Neural crest cell (in vitro differentiated cells): ENCODE measurements at regions not wholly inside any gene's neighbourhood (a gene's known extent, or its start where the extent isn't known, plus 50 kb on each side); places are given as distances from the start of the nearest gene placed in this dataset.

ENCODE experiments used
- DNase-seq: peaks from one replicate; pipeline ENCODE4 v3.0.0; 2021; ENCODE audit warnings: low read depth, mixed read lengths, low spot score
- H3K27ac Mint-ChIP-seq: one replicate; pipeline ENCODE4 v1.8.0; 2021; ENCODE audit warnings: mild to moderate bottlenecking, mixed read lengths; ENCODE audit not compliant: unreplicated experiment
- H3K27me3 Mint-ChIP-seq: 2 replicates; pipeline ENCODE4 v1.8.0; 2021; ENCODE audit warnings: low read depth, mild to moderate bottlenecking, mixed read lengths
- H3K36me3 Mint-ChIP-seq: 2 replicates; pipeline ENCODE4 v1.8.0; 2021; ENCODE audit warnings: low read depth, mild to moderate bottlenecking, mixed read lengths
- H3K4me1 Mint-ChIP-seq: 2 replicates; pipeline ENCODE4 v1.8.0; 2021; ENCODE audit warnings: mixed read lengths
- H3K4me3 Mint-ChIP-seq: one replicate; pipeline ENCODE4 v1.8.0; 2021; ENCODE audit warnings: mild to moderate bottlenecking, mixed read lengths
- H3K9me3 Mint-ChIP-seq: 2 replicates; pipeline ENCODE4 v1.8.0; 2021; ENCODE audit warnings: mixed read lengths
- TF ChIP-seq, protein P1 (sequence below): fragments of 200-600 bp; sonication (generic); conservative IDR thresholded peaks from 2 replicates; pipeline ENCODE4 v1.5.0; 2021; ENCODE audit warnings: antibody characterized with exemption, mild to moderate bottlenecking

DNA sequence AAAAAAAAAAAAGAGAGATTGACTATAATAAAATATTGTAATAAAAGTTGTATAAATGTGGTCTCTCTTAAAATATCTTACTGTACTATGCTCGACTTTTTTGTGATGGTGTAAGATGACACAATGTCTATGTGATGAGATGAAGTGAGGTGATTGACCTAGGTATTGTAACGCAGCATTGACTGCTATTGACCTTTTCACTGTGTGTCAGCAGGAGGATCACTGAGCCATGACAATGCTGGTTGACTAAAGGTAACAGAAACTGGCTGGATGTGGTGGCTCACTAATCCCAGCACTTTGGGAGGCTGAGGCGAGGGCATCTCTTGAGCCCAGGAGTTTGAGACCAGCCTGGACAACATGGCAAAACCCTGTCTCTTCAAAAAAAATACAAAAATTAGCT, 78.6 kb upstream of the MYO10 start:
- no peaks in the 10 kb centered on the region for H3K9me3 Mint-ChIP-seq
- TF ChIP-seq, protein P1, sequence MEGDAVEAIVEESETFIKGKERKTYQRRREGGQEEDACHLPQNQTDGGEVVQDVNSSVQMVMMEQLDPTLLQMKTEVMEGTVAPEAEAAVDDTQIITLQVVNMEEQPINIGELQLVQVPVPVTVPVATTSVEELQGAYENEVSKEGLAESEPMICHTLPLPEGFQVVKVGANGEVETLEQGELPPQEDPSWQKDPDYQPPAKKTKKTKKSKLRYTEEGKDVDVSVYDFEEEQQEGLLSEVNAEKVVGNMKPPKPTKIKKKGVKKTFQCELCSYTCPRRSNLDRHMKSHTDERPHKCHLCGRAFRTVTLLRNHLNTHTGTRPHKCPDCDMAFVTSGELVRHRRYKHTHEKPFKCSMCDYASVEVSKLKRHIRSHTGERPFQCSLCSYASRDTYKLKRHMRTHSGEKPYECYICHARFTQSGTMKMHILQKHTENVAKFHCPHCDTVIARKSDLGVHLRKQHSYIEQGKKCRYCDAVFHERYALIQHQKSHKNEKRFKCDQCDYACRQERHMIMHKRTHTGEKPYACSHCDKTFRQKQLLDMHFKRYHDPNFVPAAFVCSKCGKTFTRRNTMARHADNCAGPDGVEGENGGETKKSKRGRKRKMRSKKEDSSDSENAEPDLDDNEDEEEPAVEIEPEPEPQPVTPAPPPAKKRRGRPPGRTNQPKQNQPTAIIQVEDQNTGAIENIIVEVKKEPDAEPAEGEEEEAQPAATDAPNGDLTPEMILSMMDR: no peak
- no peak for DNase-seq
- no peaks in the 10 kb centered on the region for H3K36me3 Mint-ChIP-seq
- H3K4me3 Mint-ChIP-seq: no peak overlapping the region
- H3K4me1 Mint-ChIP-seq: peaks cover 13% of the 10 kb centered on the region
- H3K27ac Mint-ChIP-seq: no peak overlapping the region
- no peaks in the 10 kb centered on the region for H3K27me3 Mint-ChIP-seq

DNA sequence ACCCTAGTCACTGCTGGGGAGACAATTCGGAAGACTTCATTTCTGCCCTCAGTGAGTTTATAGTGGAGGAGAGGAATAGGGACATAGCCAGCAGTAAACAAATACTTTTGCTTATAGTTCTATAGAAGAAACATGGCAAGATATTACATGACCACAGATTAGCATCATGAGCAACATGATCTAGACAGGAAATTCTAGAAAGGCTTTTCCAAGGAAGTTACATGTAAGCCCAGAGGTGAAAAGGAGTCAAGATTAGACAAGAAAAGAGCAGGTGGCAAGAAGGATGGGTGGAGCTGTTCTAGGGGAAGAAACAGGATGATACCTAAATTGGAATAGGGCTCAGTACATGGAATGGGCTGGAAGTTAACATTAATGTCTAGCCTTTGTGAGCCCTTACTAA, 82.8 kb upstream of the MYO10 start:
- Mint-ChIP-seq H3K27me3 (no peaks in the 10 kb centered on the region), H3K4me3 (no peak overlapping the region), H3K27ac (no peak overlapping the region), H3K36me3 (no peaks in the 10 kb centered on the region), H3K4me1 (peaks cover 38% of the 10 kb centered on the region), H3K9me3 (no peaks in the 10 kb centered on the region)
- no peak for DNase-seq
- TF ChIP-seq, protein P1: no peak

DNA sequence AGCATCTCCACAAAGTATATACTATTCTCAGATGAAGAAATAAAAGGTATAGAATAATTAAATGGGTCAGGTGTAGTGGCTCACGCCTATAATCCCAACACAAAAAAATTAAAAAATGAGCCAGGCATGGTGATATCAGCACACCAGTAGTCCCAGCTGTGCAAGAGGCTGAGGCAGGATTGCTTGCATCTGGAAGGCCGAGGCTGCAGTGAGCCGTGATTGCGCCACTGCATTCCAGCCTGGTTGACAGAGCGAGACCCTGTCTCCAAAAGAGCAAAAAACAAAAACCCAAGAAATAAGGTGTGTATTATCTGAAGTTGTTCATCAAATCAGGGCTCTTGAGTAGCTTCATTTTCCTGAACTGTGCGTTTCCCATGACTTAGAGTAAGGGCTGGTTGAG, 83.2 kb upstream of the MYO10 start:
- no peaks in the 10 kb centered on the region for H3K9me3 Mint-ChIP-seq

DNA sequence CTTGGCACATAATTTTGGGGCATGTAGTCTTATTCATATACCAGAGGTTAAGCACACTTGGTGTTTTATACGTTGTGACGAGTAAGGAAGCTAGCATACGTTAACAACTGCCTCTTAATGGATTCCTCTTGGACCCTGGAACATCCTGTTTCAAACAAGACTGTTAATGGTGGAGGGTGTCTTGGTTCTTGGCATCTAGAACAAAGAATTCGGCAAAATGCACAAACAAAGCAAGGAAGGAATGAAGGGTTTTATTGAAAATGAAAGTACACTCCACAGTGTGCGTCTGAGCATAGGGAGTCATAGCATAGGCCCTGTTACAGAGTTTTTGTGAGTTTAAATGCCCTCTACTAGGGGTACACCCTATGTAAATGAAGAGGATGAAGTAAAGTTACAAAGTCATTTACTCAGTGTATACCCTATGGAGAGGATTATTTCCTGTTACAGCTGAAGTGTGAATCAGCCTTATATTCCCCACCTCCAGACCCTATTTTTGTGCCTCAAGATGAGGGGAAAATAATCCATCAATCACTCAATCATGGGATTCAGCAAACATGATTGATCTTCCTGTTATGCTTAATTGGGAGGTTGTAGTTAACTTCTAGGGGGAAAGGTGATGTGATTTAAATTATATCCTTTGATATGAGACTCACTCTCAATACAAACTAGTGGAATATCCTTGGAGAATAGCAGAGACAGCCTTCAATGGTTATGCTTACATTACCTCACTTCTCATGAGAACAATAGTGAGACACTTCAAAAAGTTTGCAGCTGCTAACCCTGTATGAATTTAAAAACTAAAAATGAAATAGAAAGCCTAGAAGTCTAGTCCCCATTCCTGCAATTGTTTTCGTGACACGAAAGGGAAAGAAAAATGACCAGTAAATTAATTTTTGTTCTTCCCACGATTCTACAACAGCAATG, 84.9 kb upstream of the MYO10 start:
- TF ChIP-seq, protein P1: no peak
- H3K27ac Mint-ChIP-seq: peak overlapping the region; percentile 89
- DNase-seq: no peak

More for the DNA sequence above, 83.2 kb upstream of the MYO10 start:
- Mint-ChIP-seq H3K27me3 (no peaks in the 10 kb centered on the region), H3K27ac (no peak overlapping the region), H3K4me1 (peaks cover 39% of the 10 kb centered on the region), H3K4me3 (no peak overlapping the region), H3K36me3 (no peaks in the 10 kb centered on the region)
- TF ChIP-seq, protein P1: no peak
- no peak for DNase-seq

DNA sequence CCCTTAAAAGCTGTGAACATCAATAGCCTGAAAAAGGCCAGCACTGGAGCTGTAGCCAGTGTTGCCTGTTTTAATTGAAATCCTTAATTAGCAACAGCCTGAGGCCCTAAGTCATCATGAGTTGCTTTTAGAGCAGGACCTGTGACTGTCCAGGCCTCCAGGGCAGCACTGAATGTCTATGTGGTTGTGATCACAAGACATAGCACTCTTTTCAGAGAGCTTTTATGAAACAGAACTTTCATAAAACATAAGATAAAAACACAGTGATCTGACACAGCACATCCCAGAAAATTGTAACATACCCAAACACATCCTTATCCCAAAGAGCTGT, 85.5 kb upstream of the MYO10 start:
- H3K36me3 Mint-ChIP-seq: no peaks in the 10 kb centered on the region
- no peak overlapping the region for H3K4me3 Mint-ChIP-seq
- peaks cover 2% of the 10 kb centered on the region for H3K9me3 Mint-ChIP-seq
- H3K27me3 Mint-ChIP-seq: no peaks in the 10 kb centered on the region
- H3K4me1 Mint-ChIP-seq: peaks cover 51% of the 10 kb centered on the region
- DNase-seq: no peak
- peak overlapping the region; percentile 39 for H3K27ac Mint-ChIP-seq
- TF ChIP-seq, protein P1: no peak

More for the DNA sequence above, 84.9 kb upstream of the MYO10 start:
- no peak overlapping the region for H3K4me3 Mint-ChIP-seq
- H3K4me1 Mint-ChIP-seq: peaks cover 51% of the 10 kb centered on the region
- no peaks in the 10 kb centered on the region for H3K9me3 Mint-ChIP-seq
- no peaks in the 10 kb centered on the region for H3K36me3 Mint-ChIP-seq
- no peaks in the 10 kb centered on the region for H3K27me3 Mint-ChIP-seq
